ENCODE measurements at regions not wholly inside any gene's neighbourhood (a gene's known extent, or its start where the extent isn't known, plus 50 kb on each side); places are given as distances from the start of the nearest gene placed in this dataset.

GRCh38 chr2:144603334-144603733 is 83.4 kb upstream of the ZEB2 start:
- no peaks in the 10 kb centered on the region for H3K9me3 ChIP-seq
- no peak overlapping the region for H3K4me3 ChIP-seq
- H3K4me1 ChIP-seq = no peaks in the 10 kb centered on the region
- no peaks in the 10 kb centered on the region for H3K27me3 ChIP-seq
- no peak for DNase-seq
- H3K36me3 ChIP-seq = no peaks in the 10 kb centered on the region
- no peak overlapping the region for H3K27ac ChIP-seq
- TF ChIP-seq CTCF (IDR thresholded peaks at IDR 0.05) = no peak
- TF ChIP-seq POLR2A (IDR thresholded peaks at IDR 0.05) = no peak

GRCh38 chr2:144598906-144599305 is 79.0 kb upstream of the ZEB2 start:
- no peak for DNase-seq
- Histone ChIP-seq H3K27me3 (no peaks in the 10 kb centered on the region), H3K4me3 (no peak overlapping the region), H3K27ac (no peak overlapping the region), H3K4me1 (no peaks in the 10 kb centered on the region), H3K36me3 (no peaks in the 10 kb centered on the region), H3K9me3 (no peaks in the 10 kb centered on the region)
- no peak for TF ChIP-seq POLR2A (IDR thresholded peaks at IDR 0.05)
- no peak for TF ChIP-seq CTCF (IDR thresholded peaks at IDR 0.05)

- no peaks in the 10 kb centered on the region for H3K9me3 ChIP-seq
- TF ChIP-seq CTCF (IDR thresholded peaks at IDR 0.05) (no peak), POLR2A (IDR thresholded peaks at IDR 0.05) (no peak)
- no peak overlapping the region for H3K4me3 ChIP-seq
- no peaks in the 10 kb centered on the region for H3K36me3 ChIP-seq
- no peaks in the 10 kb centered on the region for H3K4me1 ChIP-seq
- H3K27me3 ChIP-seq = no peaks in the 10 kb centered on the region
- no peak overlapping the region for H3K27ac ChIP-seq
- DNase-seq = no peak
Measured at GRCh38 chr2:144597894-144598593, 78.1 kb upstream of the ZEB2 start.

GRCh38 chr2:144597388-144597787 is 77.5 kb upstream of the ZEB2 start:
- no peak overlapping the region for H3K4me3 ChIP-seq
- H3K27ac ChIP-seq = no peak overlapping the region
- DNase-seq = no peak
- H3K9me3 ChIP-seq = no peaks in the 10 kb centered on the region
- TF ChIP-seq CTCF (IDR thresholded peaks at IDR 0.05) (no peak), POLR2A (IDR thresholded peaks at IDR 0.05) (no peak)
- H3K27me3 ChIP-seq = no peaks in the 10 kb centered on the region
- H3K4me1 ChIP-seq = no peaks in the 10 kb centered on the region
- H3K36me3 ChIP-seq = no peaks in the 10 kb centered on the region

GRCh38 chr2:144596073-144596871 is 76.4 kb upstream of the ZEB2 start:
- DNase-seq = peak in 1 of 3 donors; percentile 34
- no peak overlapping the region for H3K27ac ChIP-seq
- H3K4me1 ChIP-seq = no peaks in the 10 kb centered on the region
- H3K4me3 ChIP-seq = no peak overlapping the region
- TF ChIP-seq CTCF (IDR thresholded peaks at IDR 0.05) (no peak), POLR2A (IDR thresholded peaks at IDR 0.05) (no peak)
- H3K36me3 ChIP-seq = no peaks in the 10 kb centered on the region
- no peaks in the 10 kb centered on the region for H3K27me3 ChIP-seq
- no peaks in the 10 kb centered on the region for H3K9me3 ChIP-seq

Measured in Peyer's patch (tissue), 4 donors.